Panc1 (cell line): ENCODE measurements at regions not wholly inside any gene's neighbourhood (a gene's known extent, or its start where the extent isn't known, plus 50 kb on each side); places are given as distances from the start of the nearest gene placed in this dataset.

Experiments used
- ATAC-seq: fragments of 200-7000 bp; cut with Tn5 transposase; 2 replicates; pipeline ENCODE4 v1.9.1; 2020; ENCODE audit warnings: mild to moderate bottlenecking, moderate library complexity
- BruUV-seq: library from RNA; stranded (reverse); fragments of 400-500 nt; replicated peaks from 2 replicates; lab custom pipeline; 2021; lab: Mats Ljungman, UMichigan
- CTCF ChIA-PET: fragments of 300-600 bp; sonication (Branson Sonifier 250); formaldehyde crosslinking; loops from one replicate; lab custom pipeline; 2022; ENCODE audit warnings: antibody characterized with exemption; lab: Charles Lee
- POLR2A ChIA-PET: fragments of 300-600 bp; sonication (Branson Sonifier 250); formaldehyde crosslinking; loops from one replicate; lab custom pipeline; 2022; ENCODE audit warnings: antibody characterized with exemption; lab: Charles Lee
- DNase-seq: peaks from one replicate; pipeline ENCODE4 v3.0.0-alpha.2; 2010; ENCODE audit warnings: low read depth, low spot score
- H3K27ac ChIP-seq: 2 replicates; pipeline ENCODE4 v1.5.1; 2011; ENCODE audit warnings: mild to moderate bottlenecking, low read length, inconsistent platforms
- H3K27me3 ChIP-seq: fragments of 200-500 bp; sonication (Bioruptor generic); 2 replicates; pipeline ENCODE4 v1.6.0; 2014; ENCODE audit warnings: low read length, inconsistent platforms; ENCODE audit not compliant: control insufficient read depth, insufficient read depth
- H3K36me3 ChIP-seq: fragments of 200-500 bp; sonication (Bioruptor generic); 2 replicates; pipeline ENCODE4 v1.5.1; 2014; ENCODE audit warnings: inconsistent platforms, mild to moderate bottlenecking, low read length, moderate library complexity; ENCODE audit not compliant: control insufficient read depth, insufficient read depth
- H3K4me1 ChIP-seq: 2 replicates; pipeline ENCODE4 v1.5.1; 2011; ENCODE audit warnings: inconsistent platforms, mild to moderate bottlenecking, low read length, moderate library complexity; ENCODE audit not compliant: control insufficient read depth, insufficient read depth
- H3K4me3 ChIP-seq, 2 experiments: 2 replicates each; pipeline ENCODE4 v1.5.1; 2011 to 2012; ENCODE audit warnings: low read depth in 2 of 2, low read length in 2 of 2, mild to moderate bottlenecking in 2 of 2, inconsistent platforms in 1 of 2, moderate library complexity in 1 of 2
- H3K9me3 ChIP-seq: fragments of 200-500 bp; sonication (Bioruptor generic); 2 replicates; pipeline ENCODE4 v1.5.1; 2014; ENCODE audit warnings: low read depth, mild to moderate bottlenecking, inconsistent platforms, low read length, moderate library complexity; ENCODE audit not compliant: control insufficient read depth, insufficient read depth
- CTCF ChIP-seq: fragments of 450-650 bp; IDR thresholded peaks from 2 replicates; pipeline ENCODE4 v1.5.1; 2017; ENCODE audit warnings: mild to moderate bottlenecking
- POLR2AphosphoS5 ChIP-seq: IDR thresholded peaks from 2 replicates; pipeline ENCODE4 v1.6.1; 2012; ENCODE audit warnings: mild to moderate bottlenecking, low read depth, low read length, moderate library complexity
- REST ChIP-seq, 2 experiments: IDR thresholded peaks; 2 replicates each; pipeline ENCODE4 v1.6.1; 2011 to 2012; ENCODE audit warnings: low read depth in 2 of 2, control low read depth in 1 of 2, low read length in 1 of 2, mild to moderate bottlenecking in 1 of 2, moderate library complexity in 1 of 2; ENCODE audit not compliant: insufficient read depth in 1 of 2
- SIN3A ChIP-seq: IDR thresholded peaks from 2 replicates; pipeline ENCODE4 v1.6.1; 2012; ENCODE audit warnings: low read depth, mild to moderate bottlenecking, low read length, moderate library complexity, borderline replicate concordance; ENCODE audit not compliant: insufficient read depth
- TCF7L2 ChIP-seq: IDR thresholded peaks from 2 replicates; pipeline ENCODE4 v1.6.1; 2011; ENCODE audit warnings: mild to moderate bottlenecking, low read depth, low read length, inconsistent platforms
- in situ Hi-C: cut with HindIII; loops from 2 replicates; pipeline ENCODE4 v1.10.0; 2016; ENCODE audit warnings: low sequenced_read_pairs, low pct_unique_long_range_greater_than_20kb
- intact Hi-C: fragments of 100-400 bp; cut with micrococcal nuclease; formaldehyde crosslinking; loops from one replicate; pipeline ENCODE4 v1.10.0; 2022; ENCODE audit not compliant: unreplicated experiment

GRCh38 chr2:41871080-41871479 is 176.7 kb upstream of the PKDCC start:
- intact Hi-C loops (no loop called here), in situ Hi-C loops (no loop called here)
- no peaks in the 10 kb centered on the region for H3K27me3 ChIP-seq
- TF ChIP-seq CTCF (no peak), POLR2AphosphoS5 (no peak), TCF7L2 (no peak), SIN3A (no peak), REST (IDR thresholded peaks at IDR 0.05; ENCODE audit: insufficient read depth in 1 of 2, low read depth in 2 of 2, low read length in 1 of 2) (no peak)
- no peak for ATAC-seq
- DNase-seq = no peak
- H3K4me3 ChIP-seq = no peak overlapping the region
- BruUV-seq = no TSS peak
- H3K27ac ChIP-seq = no peak overlapping the region
- no peaks in the 10 kb centered on the region for H3K36me3 ChIP-seq
- CTCF ChIA-PET = interaction anchor here (0.8 to 2.3 kb wide), 2 partner anchors 14 to 216 kb away, joined by 3 to 11 read pairs; no protein-coding TSS in a partner anchor
- H3K9me3 ChIP-seq = no peaks in the 10 kb centered on the region
- H3K4me1 ChIP-seq = peaks cover 6% of the 10 kb centered on the region; the same call in 1 of the 2 replicates
- POLR2A ChIA-PET = no interaction called here

GRCh38 chr2:41872646-41873045 is 175.2 kb upstream of the PKDCC start:
- ChIA-PET POLR2A (no interaction called here), CTCF (interaction anchor here (0.6 kb wide), 1 partner anchor 215 kb away, joined by 3 read pairs; no protein-coding TSS in a partner anchor)
- Histone ChIP-seq H3K36me3 (no peaks in the 10 kb centered on the region), H3K9me3 (no peaks in the 10 kb centered on the region), H3K4me3 (no peak overlapping the region), H3K27me3 (no peaks in the 10 kb centered on the region), H3K4me1 (peaks cover 2% of the 10 kb centered on the region; the same call in 1 of the 2 replicates), H3K27ac (no peak overlapping the region)
- DNase-seq (no peak), ATAC-seq (no peak)
- intact Hi-C loops (no loop called here), in situ Hi-C loops (no loop called here)
- no TSS peak for BruUV-seq
- no peak for TF ChIP-seq TCF7L2
- no peak for TF ChIP-seq CTCF
- TF ChIP-seq SIN3A = no peak
